HEK293T (cell line): ENCODE measurements at regions not wholly inside any gene's neighbourhood (a gene's known extent, or its start where the extent isn't known, plus 50 kb on each side); places are given as distances from the start of the nearest gene placed in this dataset.

Experiments
- CTCF ChIA-PET: fragments of 350-600 bp; formaldehyde crosslinking; extraction: SDS; loops from one replicate; lab custom pipeline; 2021; ENCODE audit warnings: antibody characterized with exemption, inconsistent platforms; lab: Yijun Ruan, JAX
- POLR2A ChIA-PET: fragments of 350-600 bp; formaldehyde crosslinking; extraction: SDS; loops from one replicate; lab custom pipeline; 2020; ENCODE audit warnings: antibody characterized with exemption, inconsistent platforms; lab: Yijun Ruan, JAX
- DNase-seq: peaks from one replicate; pipeline ENCODE4 v3.0.0; 2012; ENCODE audit warnings: mixed read lengths; ENCODE audit errors: extremely low spot score
- ARNT ChIP-seq: fragments of 450-650 bp; IDR thresholded peaks from 2 replicates; pipeline ENCODE4 v1.6.1; 2017; ENCODE audit warnings: mild to moderate bottlenecking
- BHLHE40 ChIP-seq: fragments of 450-650 bp; IDR thresholded peaks from 2 replicates; pipeline ENCODE4 v1.6.1; 2016; ENCODE audit warnings: mild to moderate bottlenecking, moderate library complexity, borderline replicate concordance
- CTBP1 ChIP-seq: fragments of 450-650 bp; IDR thresholded peaks from 2 replicates; pipeline ENCODE4 v1.6.1; 2016; ENCODE audit warnings: borderline replicate concordance
- ELF4 ChIP-seq: fragments of 450-650 bp; IDR thresholded peaks from 2 replicates; pipeline ENCODE4 v1.6.1; 2017; ENCODE audit warnings: antibody characterized with exemption
- FOXA1 ChIP-seq: fragments of 450-650 bp; IDR thresholded peaks from 2 replicates; pipeline ENCODE4 v1.6.1; 2016; ENCODE audit warnings: mild to moderate bottlenecking
- FOXK2 ChIP-seq: fragments of 450-650 bp; IDR thresholded peaks from 2 replicates; pipeline ENCODE4 v1.6.1; 2016; ENCODE audit warnings: mild to moderate bottlenecking
- FOXM1 ChIP-seq: fragments of 450-650 bp; IDR thresholded peaks from 2 replicates; pipeline ENCODE4 v1.6.1; 2017; ENCODE audit warnings: mild to moderate bottlenecking, borderline replicate concordance
- HDGF ChIP-seq: fragments of 450-650 bp; IDR thresholded peaks from 2 replicates; pipeline ENCODE4 v1.6.1; 2017; ENCODE audit warnings: antibody characterized with exemption, borderline replicate concordance
- L3MBTL2 ChIP-seq: fragments of 450-650 bp; conservative IDR thresholded peaks from 2 replicates; pipeline ENCODE4 v1.6.1; 2016; ENCODE audit warnings: mild to moderate bottlenecking
- LEF1 ChIP-seq: fragments of 450-650 bp; IDR thresholded peaks from 2 replicates; pipeline ENCODE4 v1.6.1; 2017; ENCODE audit warnings: mild to moderate bottlenecking, borderline replicate concordance
- NFRKB ChIP-seq: fragments of 450-650 bp; IDR thresholded peaks from 2 replicates; pipeline ENCODE4 v1.6.1; 2016; ENCODE audit warnings: mild to moderate bottlenecking, moderate library complexity
- PKNOX1 ChIP-seq: fragments of 450-650 bp; IDR thresholded peaks from 2 replicates; pipeline ENCODE4 v1.6.1; 2016
- SP1 ChIP-seq: fragments of 450-650 bp; IDR thresholded peaks from 2 replicates; pipeline ENCODE4 v1.6.1; 2017
- SUZ12 ChIP-seq: fragments of 450-650 bp; IDR thresholded peaks from 2 replicates; pipeline ENCODE4 v1.6.1; 2016; ENCODE audit warnings: mild to moderate bottlenecking
- TARDBP ChIP-seq: fragments of 450-650 bp; IDR thresholded peaks from 2 replicates; pipeline ENCODE4 v1.6.1; 2016
- ZNF384 ChIP-seq: fragments of 450-650 bp; IDR thresholded peaks from 2 replicates; pipeline ENCODE4 v1.6.1; 2016

GRCh38 chr3:135802171-135802570 is 163.4 kb upstream of the PPP2R3A start:
- DNase-seq, result no peak
- ChIA-PET CTCF (no interaction called here), POLR2A (no interaction called here)
- TF ChIP-seq LEF1 (no peak), CTBP1 (no peak), FOXA1 (no peak), FOXM1 (no peak), BHLHE40 (no peak), FOXK2 (no peak), L3MBTL2 (no peak), SUZ12 (no peak), TARDBP (no peak), NFRKB (no peak), ARNT (no peak), SP1 (no peak), PKNOX1 (no peak), ELF4 (no peak), HDGF (no peak), ZNF384 (no peak)

GRCh38 chr3:135803028-135803692 is 162.4 kb upstream of the PPP2R3A start:
- TF ChIP-seq LEF1 (no peak), FOXM1 (no peak), TARDBP (no peak), HDGF (no peak), SP1 (no peak), ARNT (no peak), PKNOX1 (no peak), ZNF384 (no peak), L3MBTL2 (no peak), CTBP1 (no peak), SUZ12 (no peak), FOXA1 (no peak), BHLHE40 (no peak)
- no peak for DNase-seq
- ChIA-PET CTCF (interaction anchor here (0.6 kb wide), 1 partner anchor 979 kb away, joined by 3 read pairs; no protein-coding TSS in a partner anchor), POLR2A (no interaction called here)

- no peak for DNase-seq
- ChIA-PET POLR2A (no interaction called here), CTCF (no interaction called here)
- no peak for TF ChIP-seq FOXA1
- TF ChIP-seq ARNT, result no peak
- TF ChIP-seq CTBP1, result no peak
- TF ChIP-seq HDGF, result no peak
- TF ChIP-seq TARDBP, result no peak
Observed at GRCh38 chr3:135805752-135806151, 159.8 kb upstream of the PPP2R3A start.

DNA sequence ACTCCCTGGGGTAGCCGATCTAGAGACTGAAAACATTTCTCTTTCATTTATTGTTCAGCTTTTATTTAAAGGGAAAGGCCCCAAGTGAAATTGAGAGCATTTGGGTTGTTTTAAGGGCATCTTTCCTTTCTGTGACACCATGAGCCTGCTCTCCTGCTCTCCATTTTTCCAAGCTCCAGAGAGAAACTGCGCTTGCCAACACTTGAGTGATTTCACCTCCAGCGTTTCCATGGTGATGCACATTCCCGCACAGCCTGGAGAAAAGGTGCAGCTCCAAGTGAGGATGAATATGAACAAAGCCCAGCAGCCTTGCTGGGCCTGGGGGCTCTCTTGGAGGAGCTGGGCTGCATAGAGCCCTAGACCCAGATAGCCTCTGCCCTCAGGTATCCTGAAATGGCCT is 159.2 kb upstream of the PPP2R3A start:
- DNase-seq, result no peak
- CTCF ChIA-PET, result no interaction called here
- POLR2A ChIA-PET, result no interaction called here
- no peak for TF ChIP-seq SP1
- no peak for TF ChIP-seq FOXK2
- no peak for TF ChIP-seq L3MBTL2
- no peak for TF ChIP-seq FOXA1
- no peak for TF ChIP-seq ARNT
- TF ChIP-seq CTBP1, result no peak
- TF ChIP-seq ELF4, result no peak
- TF ChIP-seq ZNF384, result no peak
- TF ChIP-seq NFRKB, result no peak
- no peak for TF ChIP-seq HDGF
- no peak for TF ChIP-seq PKNOX1
- TF ChIP-seq BHLHE40, result no peak
- no peak for TF ChIP-seq TARDBP
- TF ChIP-seq SUZ12, result no peak
- TF ChIP-seq FOXM1, result no peak
- TF ChIP-seq LEF1, result no peak

DNA sequence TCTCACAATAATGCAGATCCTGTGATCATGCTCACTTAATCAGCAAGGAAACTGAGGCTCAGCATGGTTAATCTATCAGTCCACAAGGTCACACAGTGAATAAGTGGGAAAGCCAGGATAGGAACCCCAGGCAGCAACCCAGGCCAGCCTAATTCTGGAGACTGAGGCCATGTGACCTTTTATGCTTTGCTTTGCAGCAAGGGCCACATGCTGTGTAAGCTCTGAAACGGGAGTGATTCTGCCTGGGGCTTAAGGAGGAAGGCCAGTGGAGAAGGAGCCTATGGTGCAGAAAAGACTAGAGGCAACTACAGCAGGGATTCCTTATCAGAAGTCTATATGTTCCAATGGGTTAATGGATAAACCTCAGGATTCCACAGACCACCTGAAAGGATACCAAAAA is 157.6 kb upstream of the PPP2R3A start:
- ChIA-PET CTCF (no interaction called here), POLR2A (no interaction called here)
- TF ChIP-seq NFRKB (no peak), L3MBTL2 (no peak), SUZ12 (no peak), ARNT (no peak), TARDBP (no peak), PKNOX1 (no peak), ELF4 (no peak), SP1 (no peak), FOXA1 (no peak), FOXM1 (no peak), HDGF (no peak)
- DNase-seq, result no peak
